Fibroblast of skin of left biceps (primary cell): ENCODE measurements at regions not wholly inside any gene's neighbourhood (a gene's known extent, or its start where the extent isn't known, plus 50 kb on each side); places are given as distances from the start of the nearest gene placed in this dataset.
"Not testable (repeated sequence)": the region's sequence is repeated elsewhere in the genome, so short reads cannot be mapped to it uniquely, and the experiment has no call there.

Experiments used
- DNase-seq, 2 experiments: peaks; one replicate each; pipeline ENCODE4 v3.0.0-alpha.2; 2013; ENCODE audit warnings: low read depth in 2 of 2

DNA sequence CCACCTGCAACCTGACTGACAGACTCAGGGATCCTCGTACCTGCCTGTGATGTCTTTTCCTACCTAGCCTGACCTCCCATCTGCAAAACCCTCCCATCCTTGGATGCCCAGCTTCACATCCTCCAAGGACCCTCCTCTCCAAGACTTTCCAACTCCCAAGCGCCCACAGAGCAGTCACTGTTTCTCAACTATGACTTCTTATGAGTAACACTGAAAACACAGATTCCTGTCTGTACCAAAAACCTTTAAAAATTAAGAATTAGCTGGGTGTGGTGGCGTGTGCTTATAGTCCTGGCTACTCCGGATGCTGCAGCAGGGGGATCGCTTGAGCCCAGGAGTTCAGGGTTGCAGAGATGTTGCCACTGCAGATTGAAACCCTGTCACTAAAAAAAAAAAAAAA lies 181.9 kb downstream of the PSMG1 start:
- DNase-seq = no peak

- DNase-seq = no peak
Observed at GRCh38 chr21:39000496-39000895, 182.8 kb downstream of the PSMG1 start.

DNA sequence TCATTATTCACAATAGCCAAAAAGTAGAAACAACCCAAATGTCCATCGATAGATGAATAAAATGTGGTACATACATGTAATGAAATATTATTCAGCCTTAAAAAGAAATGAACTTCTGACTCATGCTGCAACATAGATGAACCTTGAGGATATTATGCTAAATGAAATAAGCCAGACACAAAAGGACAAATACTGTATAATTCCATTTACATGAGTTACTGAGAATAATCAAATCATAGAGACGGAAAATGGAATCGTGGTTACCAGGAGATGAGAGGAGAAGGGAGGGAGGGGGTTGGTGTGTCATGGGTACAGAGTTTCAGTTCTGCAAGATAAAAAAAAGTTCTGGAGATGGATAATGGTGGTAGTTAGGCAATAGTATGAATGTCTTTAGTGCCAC lies 184.1 kb downstream of the PSMG1 start:
- DNase-seq = no peak

DNA sequence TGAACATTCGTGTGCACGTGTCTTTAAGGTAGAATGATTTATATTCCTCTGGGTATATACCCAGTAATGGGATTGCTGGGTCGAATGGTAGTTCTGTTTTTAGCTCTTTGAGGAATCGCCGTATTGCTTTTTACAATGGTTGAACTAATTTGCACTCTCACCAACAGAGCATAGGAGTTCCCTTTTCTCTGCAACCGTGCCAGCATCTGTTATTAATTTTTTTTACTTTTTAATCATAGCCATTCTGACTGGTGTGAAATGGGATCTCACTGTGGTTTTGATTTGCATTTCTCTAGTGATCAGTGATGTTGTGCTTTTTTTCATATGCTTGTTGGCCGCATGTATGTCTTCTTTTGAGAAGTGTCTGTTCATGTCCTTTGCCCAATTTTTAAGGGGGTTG lies 185.0 kb downstream of the PSMG1 start:
- not testable (repeated sequence) for DNase-seq

- DNase-seq = not testable (repeated sequence)
Observed at GRCh38 chr21:38997843-38998175, 185.4 kb downstream of the PSMG1 start.

- no peak for DNase-seq
Observed at GRCh38 chr21:38997051-38997842, 186.0 kb downstream of the PSMG1 start.

- no peak for DNase-seq
Observed at GRCh38 chr21:38996355-38996754, 186.9 kb downstream of the PSMG1 start.

DNA sequence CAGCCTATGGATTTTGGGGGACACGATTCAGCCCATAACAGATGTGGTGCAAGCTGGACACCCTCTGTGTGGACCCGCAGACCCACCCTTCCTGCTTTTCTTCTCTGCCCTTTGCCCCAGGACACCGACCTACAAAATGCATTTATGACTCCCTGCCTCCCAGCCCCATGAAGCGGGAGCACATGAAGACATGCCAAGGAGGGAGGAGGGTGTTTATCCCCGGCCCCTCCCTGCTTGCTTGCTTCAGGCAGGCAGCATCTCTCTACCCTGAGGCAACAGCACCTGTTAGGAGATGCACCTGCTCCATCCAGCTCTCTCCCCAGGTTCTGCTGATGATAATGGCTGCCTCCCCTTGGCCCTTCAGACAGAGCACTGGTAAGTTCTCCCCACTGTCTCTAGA lies 187.5 kb downstream of the PSMG1 start:
- no peak for DNase-seq

DNA sequence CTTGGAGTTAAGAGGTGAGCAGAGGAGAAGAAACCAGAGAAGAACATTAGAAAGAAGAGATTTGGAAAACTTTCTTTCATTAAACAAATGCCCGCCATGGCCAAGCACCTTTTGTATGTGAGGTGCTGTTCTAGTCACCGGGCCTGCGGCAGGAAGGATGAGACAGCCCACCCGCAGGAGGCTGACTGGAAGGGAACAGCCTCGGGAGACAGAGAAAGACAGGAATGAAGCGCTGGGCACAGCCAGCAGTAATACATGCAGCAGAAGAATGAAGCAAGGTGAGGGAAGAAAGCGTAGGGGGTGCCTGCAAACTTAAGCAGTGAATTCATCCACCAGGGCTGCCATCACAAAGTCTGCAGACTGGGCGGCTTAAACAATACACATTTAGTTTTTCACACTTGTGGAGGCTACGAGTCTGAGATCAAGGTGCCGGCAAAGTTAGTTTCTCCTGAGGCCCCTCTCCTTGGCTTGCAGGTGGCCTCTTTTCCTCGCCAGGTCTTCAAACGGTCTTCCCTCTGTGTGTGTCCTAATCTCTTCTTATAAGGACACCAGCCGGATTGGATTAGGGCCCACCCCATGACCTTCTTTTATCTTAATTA lies 188.1 kb downstream of the PSMG1 start:
- no peak for DNase-seq

- no peak for DNase-seq
Observed at GRCh38 chr21:38994042-38994441, 188.3 kb downstream of the ETS2 start.

- peak; percentile 85 to 86 for DNase-seq
Observed at GRCh38 chr21:38993561-38993960, 187.8 kb downstream of the ETS2 start.

- no peak for DNase-seq
Observed at GRCh38 chr21:38992737-38993136, 187.0 kb downstream of the ETS2 start.

DNA sequence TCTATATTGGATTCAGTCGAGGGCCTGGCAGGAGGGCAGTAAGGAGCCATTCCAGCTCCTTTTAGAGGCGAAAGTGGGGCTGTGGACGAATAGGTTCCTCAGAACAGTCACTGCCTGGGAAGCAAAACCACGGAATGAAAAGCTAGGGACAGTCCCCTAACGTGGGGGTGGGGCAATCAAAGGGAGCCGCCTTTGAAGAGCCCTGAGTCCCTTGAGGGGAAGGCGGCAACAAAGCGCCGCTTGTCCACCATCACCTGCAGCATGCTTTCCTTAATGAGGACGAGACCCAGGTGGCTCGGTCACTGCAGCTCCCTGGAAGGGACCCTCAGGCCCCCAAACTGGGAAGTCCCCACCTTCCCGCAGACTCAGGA lies 184.7 kb downstream of the ETS2 start:
- DNase-seq = no peak

DNA sequence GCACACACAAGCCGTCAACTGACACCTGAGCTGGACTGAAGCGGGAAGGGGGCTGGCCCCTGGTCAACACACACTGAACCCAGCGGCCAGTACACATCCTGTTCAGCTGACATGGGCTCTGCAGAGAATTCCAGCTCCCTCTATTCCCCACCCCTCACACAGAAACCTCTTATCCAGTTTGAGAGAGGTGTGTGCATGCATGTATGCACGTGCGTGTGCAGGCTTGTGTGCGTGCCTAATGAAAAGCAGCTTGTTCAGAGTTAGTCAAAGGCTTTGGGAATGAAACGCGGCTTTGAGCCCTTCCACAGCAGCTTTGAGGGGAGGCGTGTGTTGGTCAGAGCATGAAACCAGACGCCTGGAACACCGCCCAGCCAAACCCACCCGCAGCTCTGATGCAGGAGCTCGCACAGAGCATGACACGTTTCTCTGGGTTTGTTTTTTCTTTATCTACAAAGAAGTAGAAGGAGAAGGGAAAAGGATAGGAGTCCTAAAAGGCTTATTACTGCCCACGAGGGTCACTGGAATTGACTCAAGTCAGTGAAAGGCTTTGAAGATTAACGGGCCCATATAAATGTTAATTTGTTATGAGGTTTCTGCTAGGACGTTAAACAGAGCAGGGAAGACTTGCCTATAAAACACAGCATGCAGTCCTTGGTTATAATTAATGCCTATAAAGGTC lies 184.2 kb downstream of the ETS2 start:
- peak; percentile 95 for DNase-seq

GRCh38 chr21:38989379-38989744 lies 183.6 kb downstream of the ETS2 start:
- no peak for DNase-seq

- no peak for DNase-seq
Observed at GRCh38 chr21:38988509-38989378, 183.0 kb downstream of the ETS2 start.

DNA sequence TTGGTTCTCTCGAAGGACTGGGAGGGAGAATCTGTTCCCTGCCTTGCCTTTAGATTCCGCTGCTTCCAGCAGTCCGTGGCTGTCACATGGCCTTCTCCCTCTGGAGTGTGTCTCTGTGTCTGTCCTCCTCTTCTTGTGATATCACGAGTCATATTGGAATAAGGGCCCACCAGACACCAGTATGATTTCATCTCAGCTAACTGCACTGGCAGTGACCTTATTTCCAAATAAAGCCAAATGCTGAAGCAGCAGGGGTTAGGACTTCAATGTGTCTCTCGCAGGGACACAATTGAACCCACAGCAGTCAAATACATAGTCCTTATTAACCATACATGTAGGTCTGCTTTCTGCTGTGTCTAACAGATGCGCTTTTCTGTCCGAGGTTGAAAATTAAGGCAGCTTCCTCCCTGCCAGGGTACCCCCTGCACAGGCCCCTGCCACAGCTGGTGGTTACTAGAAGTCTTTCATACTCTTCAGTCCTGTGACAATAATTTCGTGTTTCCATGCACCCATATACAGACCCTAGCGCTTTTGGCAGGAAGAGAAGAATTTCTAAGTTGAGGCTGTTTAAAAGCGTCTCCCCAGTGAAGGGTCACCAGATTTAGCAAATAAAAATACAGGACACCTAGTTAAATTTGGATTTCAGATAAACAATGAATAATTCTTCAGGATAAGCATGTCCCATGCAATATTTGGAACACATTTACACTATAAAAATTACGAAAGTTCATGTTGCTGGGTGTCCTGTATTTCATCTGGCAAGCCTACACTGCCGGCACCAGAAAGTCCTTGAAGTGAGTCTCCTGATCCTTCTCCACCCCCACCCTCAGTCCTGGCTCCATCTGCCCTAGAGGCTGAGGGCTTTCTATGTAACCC lies 182.1 kb downstream of the ETS2 start:
- no peak for DNase-seq

DNA sequence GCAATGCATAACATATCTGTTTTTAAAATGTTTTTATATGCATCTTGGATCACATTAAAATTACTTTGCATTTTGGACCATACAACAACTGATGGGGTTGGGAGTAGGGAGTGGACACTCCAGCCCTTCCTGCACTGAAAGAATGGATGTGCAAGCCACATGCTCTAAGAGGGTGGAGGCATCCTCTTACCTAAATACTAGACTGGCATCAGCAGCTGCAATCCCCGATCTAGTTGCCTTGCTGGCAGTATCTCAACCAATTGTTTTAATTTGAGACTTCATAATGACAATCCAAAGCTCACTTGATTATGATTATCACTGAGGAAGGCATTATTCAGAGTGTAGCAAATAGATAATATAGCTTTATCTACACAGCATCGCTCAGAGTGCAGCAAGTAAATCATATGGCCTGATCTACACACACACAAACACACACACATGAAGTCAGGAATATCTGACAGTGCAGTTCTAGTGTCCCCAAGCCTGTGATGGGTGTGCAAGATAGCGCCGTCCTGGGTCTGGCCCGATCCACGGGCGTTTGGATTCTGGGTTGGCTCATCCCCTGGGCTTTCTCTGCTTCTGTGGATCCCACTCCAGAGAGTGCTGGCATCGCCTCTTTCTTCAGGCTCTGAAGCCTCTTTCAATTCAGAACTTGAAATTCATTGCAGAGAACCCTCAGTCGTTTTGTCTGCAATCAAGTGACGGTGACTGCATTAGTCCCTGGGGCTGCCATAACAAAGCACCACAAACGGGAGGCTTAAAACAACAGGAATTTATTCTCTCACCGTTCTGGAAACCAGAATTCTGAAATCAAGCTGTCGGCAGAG lies 181.3 kb downstream of the ETS2 start:
- no peak for DNase-seq

- no peak for DNase-seq
Observed at GRCh38 chr21:38986406-38986805, 180.7 kb downstream of the ETS2 start.
